ENCODE measurements at regions not wholly inside any gene's neighbourhood (a gene's known extent, or its start where the extent isn't known, plus 50 kb on each side); places are given as distances from the start of the nearest gene placed in this dataset.

DNA sequence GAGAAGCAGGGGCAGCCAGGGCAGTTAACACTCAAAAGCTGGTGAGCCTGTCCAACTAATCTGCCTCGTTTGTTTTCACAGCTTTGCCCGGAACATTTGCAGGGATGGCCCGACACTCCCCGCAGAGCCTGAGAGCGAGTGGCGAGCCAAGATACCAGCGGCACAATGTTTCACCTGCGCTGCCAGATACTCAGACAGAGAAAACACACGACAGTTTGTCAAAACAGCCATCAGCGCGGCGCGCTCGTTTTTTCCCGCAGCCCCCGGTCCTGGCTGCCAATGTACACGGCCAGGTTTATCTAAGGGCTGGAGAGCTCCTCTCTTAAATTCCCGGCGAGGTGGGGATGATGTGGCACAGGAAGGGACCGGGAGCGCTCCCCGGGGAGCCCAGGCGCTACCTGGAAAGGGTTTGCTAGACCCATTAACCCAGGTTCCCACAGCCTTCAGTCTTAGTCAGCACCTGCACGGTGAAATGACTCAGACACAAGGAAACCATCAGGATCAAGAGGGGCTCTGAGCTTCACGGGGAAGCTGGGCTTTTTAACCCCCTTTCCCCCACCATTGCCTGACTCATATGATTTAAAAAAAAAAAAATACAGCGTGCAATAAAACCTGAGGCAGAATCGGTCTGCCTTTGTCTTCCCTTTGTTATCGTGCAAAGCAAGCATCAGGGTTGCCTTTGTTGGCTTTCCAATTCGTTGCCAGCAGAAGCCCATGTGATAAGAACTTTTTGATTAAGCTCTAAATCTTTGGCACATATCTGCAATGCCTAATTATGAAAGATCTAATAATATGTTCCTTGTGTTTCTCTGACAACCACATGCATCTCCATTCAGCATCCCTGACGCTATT is 186.2 kb downstream of the EFNB2 start:
- DNase-seq: no peak

DNA sequence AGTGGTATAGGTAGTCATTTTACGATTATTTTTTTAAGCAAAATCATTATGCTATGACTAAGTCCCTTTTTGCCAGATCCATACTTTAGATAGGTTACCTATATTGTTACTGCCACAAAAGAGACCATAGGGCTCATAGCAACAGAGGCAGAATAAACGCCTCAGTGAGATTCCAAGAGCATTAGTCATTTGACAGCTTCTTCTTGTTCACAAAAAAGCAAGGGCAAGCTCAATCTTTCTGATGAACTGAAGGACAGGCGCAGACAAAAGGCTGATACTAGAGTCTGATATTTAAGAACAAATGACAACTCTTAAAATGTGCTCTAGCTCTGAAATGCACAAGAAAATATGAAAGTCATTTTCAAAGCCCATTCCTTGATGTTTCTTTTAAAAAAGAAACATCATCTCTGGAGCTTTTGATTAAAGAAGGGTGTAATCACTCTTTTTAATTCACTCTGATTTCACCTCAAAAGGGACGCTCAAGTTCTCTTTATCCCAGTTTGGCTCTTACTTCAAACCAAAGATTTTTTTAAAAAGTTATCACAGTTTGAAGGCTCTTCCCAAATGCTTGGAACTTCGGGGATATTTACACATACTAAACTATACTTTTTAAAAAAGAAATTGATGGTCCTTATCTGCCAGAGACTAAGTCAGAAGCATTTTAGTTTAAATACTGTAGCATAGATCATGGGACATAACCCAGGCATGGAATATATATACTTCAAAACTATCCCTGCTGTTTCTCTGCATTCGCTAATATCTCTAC is 187.2 kb downstream of the EFNB2 start:
- no peak for DNase-seq

DNA sequence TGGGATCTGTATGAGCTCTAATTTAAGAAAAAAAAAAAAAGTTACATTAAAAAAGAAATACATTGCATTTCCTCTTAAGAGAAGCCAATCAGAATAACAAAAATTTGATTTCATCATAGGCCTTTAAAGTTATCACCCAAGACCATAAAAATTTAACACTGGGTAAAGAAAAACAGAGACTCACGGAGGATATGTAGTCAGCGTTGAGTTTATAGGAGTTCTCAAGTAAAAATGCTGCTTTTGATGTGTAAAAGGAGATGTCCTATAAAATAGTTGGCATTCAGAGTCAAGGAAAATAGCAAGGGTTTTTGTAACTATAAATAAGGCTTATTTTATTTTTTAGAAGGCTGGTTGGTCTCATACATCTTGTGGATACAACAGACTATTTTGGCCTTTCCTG is 191.1 kb downstream of the EFNB2 start:
- no peak for DNase-seq

DNA sequence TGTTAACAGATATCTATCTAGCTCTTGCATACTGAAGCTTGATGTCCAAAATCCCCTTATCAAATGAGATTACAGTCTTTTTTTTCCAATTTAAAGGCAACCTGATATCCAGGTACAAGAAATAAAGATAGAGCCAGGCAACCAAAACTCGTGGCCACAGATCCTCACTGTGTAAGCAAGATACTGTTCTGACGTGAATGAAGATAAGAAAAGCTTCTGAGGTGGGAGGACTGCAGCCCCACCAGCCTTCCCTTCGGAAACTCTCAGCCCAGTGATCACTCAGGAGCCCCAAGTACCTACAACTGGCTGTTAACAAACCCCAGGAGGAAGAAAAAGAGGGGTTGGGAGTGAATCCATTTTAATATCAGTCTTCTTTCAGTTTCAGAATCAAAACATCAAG is 191.6 kb downstream of the EFNB2 start:
- DNase-seq: no peak

DNA sequence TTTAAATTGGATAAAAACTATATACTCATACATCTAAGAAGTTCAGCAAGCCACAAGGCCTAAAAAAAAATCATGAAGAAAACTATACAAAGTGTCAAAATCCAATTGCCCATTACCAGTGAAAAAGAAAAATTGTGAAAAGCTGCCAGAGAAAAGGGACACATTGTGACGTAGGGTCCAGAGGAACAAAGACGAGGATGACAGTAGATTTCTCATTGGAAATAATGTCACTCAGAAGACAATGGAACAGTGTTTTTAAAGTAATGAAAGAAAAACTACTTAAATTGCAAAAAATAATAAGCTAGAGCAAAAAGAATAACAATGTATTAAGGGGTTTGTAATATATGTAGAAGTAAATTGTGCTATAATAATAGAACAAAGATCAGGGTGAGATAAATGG is 195.2 kb downstream of the EFNB2 start:
- DNase-seq: no peak

DNA sequence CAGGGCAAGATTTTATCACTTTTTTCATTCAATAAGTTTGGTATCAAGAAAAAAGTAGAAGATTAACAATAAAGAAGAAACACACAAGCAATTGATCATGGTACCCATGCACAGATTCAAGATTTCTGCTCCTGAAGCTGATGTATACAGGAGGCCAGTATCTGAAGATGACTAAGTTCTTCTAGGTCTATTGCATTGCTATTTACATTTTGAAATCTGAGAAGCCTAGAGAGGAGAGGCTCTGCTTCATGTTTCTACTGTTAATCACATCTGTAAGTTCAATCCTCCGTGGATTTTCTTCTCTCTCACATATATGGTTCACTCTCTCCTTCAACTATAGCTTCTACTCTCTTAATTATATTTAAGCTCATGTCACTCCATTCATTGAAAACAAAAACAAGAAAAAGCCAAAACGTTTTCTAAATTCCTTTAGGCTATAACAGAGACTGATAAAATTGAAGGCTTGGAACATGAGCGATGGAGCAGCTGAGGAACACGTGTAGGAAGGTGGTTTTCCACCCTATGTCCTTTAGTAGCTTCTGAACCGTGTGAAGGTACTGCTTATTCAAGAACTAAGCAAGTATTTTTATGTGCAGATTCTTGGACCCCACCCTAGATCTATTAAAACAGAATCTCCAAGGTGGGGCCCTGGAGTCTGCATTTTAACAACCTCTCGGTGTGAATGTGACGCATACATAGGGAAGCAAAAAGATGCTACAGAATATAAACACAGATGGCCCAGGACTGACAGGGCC is 198.2 kb downstream of the EFNB2 start:
- no peak for DNase-seq

DNA sequence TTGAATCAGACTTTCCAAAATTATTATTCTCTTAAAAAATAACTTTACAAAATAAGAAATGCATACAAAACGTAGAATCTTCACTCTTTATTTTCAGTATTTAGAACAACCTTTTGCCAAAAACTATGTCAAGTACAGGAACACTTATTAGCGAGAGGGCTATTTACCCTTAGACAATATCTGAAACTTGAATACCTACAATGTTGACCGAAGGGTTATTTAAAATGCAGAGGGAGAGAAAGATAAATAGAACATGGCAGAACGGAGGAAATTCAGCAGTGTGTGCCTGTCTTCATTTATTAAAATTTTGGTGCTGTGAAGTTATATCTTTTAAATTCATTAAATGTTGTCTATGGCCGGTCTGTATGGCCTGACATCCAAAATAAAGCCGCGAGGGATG is 198.8 kb downstream of the EFNB2 start:
- DNase-seq: no peak

DNA sequence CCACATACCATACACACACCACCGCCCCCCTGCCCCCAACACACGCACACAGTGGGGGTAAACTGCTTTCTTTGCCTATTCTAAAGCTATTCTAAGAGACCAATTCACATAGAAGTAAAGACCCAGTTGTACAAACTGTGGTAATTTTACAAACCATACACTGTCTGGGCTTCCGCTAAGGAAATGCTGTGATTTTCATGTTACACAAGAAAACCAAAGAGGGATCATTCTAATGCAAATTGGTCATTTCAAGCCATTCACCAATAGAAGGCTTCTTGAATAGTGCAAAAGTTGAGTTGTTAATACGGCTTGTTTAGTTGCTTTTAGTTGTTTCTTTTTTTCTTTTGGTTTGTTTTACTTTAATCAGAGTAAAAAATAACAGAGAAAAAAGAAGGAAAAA is 202.8 kb downstream of the EFNB2 start:
- no peak for DNase-seq

DNA sequence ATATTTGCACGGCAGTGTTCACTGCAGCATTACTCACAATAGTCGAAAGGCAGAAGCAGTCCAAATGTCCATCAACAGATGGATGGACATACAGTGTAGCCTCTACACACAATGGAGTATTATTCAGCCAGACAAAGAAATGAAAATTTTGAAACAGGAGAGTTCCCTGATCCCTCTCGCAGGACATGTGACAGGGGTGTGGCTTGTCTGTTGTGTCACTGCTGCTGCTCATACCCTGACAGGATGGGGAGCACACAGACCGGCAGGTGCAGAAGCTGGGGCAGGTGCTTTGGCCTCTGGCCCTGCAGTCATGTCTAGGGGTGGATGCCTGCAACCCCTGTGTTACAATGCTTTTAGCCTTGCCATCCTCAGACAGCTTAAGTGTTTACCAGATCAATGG is 204.3 kb downstream of the EFNB2 start:
- no peak for DNase-seq

DNA sequence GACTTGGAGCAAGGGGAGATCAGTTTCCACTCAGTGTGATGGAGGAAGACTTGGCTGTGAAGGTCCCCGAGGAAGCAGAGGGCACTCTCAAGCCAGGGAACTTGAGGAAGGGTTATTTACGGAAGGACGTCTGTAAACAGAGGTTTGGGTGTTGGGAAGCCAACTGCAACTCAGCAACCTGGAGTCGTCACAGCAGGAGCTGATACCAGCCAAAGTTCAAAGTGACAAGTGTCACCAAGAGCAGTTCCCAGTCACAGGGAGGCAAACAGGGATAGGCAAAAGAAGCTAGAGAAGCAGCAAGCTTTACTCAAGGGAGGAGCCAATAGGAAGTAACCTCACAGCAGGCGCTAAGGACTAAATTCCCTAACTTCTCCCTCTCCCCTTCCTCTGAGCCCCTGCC is 205.5 kb downstream of the EFNB2 start:
- no peak for DNase-seq

DNA sequence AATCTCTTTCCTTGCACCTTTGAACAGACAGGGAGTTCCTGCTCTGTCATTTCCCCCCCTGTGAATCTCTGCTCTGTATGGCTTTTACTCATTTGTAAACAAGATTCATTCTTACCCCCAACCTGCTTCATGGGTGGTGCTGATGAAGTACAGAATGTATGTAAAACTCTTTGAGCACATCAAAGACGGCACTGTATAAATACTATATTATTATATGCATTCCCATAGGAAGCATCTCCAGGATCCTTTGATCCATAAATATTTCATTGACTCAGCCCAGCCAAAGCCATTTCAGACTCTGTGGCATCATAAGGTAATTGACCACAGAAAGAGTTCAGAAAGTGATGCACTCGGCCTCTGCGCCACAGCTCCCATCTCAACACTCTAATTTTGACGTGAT is 208.7 kb downstream of the EFNB2 start:
- DNase-seq: no peak

DNA sequence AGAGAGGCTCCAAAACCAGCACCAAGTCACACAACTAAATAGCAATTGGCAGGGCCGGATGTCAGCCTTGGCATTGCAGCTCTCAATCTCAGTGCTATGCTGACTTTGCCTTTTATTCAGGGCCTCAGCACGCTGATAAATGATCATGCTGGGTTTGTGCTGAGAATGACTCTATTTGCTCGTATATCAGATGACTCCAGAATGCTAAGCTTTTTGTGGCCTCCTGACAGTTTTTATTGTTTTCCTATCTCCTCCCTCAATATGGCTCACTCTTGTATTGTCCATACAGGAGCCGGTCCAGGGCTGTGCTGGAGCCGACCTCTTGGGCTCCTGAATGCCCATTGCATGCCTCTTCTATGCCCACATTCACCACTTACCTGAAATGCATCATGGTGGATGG is 211.0 kb downstream of the EFNB2 start:
- DNase-seq: no peak

DNA sequence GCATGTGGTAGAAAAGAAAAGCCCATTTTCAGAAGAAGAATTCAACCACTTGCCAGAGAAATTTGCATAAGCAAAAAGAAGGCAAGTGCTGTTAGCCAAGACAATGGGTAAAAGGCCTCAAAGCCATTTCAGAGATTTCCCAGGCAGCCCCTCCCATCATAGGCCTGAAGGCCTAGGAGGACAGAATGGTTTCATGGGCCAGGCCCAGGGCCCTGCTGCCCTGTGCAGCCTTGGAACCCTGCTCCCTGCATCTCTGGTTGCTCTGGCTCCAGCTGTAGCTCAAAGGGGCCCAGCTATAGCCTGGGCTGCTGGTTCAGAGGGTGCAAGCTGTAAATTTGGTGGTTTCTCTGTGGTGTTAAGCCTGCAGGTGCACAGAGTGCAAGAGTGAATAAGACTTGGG is 212.8 kb downstream of the EFNB2 start:
- no peak for DNase-seq

DNA sequence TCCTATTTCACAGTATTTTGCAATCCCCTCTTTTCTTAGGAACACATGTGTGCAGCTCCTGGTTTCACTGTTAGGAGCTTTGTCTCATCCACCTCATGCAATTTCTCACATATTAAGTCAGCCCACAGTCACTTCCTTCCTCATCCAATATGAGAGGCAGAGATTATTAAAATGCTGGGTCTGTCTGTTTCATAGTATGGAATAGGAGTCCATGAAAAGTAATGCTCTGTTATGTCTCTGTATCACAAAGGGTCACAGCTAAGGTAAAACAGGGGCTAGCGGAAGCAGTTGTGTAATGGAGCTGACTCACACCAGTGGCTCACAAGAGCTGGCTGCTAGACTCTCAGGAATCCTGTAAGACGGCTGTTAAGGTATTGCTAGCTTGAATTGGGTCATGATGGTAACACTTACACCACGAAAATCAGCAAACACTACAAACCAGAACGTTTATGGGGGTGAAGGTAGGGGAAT is 216.5 kb downstream of the EFNB2 start:
- no peak for DNase-seq

DNA sequence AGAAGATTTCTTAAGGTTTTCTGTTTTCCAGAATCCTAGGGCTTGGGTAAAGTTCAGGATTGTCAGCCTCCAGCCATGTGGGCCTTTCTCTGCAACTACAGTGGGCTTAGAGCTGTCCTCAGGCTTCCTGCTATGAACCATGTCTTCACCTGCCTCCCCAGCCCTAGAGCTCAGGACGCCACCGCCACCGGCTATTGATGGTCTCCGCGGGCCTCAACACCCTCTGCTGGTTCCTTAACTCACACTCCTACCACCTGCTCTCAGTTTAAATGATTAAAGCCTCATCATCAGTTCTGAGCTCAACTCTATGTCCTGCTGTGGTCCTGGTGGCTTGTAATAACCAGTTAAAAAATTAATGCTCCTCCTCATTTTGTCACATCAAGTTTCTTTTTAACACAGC is 221.0 kb downstream of the EFNB2 start:
- DNase-seq: no peak

DNA sequence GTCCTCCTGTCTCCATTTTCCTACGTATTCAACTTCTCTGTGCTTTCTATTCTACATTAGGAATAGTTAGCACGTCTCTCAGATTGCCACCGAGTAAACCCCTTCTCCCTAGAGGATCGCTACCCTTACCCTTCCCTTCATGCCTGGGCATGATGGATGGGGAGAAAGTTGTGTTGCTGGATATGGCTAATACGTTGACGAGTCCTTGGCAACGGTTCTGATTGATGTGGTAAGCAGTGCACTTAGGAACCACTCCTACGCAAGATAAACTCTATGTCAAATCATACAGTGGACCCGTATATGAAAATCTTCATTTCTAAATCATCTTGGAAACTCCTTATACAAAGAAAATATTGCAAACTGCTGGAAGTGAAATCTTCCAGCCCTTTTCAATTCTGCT is 224.5 kb downstream of the EFNB2 start:
- DNase-seq: no peak

DNA sequence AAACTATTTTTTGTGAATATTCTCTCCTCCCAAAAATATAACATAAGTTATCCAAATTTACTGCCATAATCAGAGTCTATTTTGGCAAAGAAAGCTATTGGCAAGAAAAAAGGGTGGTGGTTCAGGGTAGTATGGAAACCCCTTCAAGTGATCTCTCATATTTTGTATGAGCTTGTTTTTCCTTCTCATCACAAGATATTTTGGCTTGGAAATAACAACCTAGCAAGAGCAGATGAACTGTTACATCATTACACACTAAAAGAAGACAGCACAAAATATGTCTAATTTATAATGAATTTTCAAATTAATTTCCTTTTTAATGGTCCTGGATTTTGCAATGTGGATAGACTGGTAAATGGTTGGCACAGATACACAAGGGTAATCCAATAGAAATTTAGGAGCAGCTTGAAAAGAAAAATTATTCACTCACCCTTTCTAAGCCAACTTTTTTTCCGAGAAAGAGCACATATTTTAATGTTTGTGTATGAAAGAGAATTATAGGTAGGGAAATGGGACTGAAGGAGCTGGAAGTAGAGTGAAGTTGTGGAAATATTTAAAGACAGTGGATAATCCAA is 225.1 kb downstream of the EFNB2 start:
- DNase-seq: no peak

DNA sequence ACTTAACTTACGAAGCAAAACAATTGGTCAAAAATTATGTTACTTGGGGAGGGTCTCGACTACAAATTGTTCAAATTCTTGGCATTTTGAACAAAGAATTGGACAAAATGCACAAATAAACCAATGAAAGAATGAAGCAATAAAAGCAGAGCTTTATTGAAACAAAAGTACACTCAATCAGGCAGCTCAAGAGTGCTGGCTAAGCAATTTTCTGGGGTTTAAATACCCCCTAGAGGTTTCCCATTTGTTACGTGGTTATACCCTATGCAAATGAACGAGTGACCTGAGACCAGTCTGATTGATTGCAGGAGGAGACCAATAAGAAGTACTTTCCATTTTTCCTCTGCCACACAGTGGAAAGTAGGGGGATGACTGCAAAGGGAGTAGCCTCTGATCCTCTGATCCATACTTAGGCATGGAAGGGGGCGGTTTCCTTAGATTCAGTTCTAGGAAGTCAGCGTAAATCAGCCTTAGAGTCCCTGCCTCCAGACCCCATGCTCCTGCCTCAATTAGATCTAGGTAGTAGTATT is 228.6 kb downstream of the EFNB2 start:
- no peak for DNase-seq

DNA sequence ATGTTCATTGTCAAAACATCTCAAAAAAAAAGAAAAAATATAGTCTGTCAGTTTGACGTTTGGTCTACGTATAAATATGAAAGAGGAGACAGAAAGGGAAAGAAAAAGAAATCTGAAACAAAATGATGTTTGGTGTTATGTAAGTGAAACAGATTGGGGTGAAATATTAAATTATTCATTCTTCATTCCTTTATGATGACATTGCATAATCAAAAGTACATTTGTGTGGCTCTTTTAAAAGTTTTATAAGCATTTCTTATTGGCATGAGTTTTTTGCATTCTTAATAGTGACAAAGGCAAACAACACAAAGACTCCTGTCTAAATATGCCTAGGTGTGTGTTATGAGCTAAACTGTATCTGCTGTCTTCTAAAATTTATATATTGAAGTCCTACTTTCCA is 232.6 kb downstream of the EFNB2 start:
- DNase-seq: no peak

DNA sequence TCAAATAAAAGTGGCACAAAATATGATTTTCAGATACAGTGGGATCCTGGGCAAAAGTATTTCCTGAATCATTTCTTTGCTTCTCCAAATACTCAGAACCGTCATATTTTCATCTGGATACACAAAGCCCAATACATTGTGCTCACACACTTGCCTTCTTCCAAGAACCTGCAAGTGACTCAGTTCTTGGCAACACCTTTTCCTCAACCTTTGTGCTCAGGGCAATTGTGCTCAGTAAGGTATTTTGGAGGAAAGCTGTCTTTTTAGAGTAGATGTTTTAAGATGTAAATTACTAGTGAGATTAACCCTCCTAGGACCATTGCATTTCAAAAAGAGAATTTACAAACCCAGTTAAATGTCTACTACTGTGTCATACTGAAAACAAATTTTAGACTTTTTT is 233.5 kb downstream of the EFNB2 start:
- DNase-seq: no peak

DNA sequence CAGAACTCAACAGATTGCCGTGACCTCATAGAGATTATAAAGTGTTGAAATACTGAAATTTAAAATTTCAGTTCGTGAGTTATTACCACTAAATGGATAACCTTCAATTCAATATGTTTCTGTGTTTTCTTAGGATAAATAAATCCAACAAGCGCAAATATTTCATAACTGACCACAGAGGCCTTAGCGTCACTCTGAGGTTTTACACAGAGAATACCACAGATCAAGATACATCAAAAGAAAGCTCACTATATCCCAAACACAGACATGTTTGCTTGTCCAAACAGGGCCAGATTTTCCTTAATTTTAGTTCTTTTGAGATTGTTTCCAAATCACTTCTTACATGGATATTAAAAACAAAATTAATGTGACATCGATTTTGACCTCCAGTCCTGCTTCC is 235.8 kb downstream of the EFNB2 start:
- no peak for DNase-seq

DNA sequence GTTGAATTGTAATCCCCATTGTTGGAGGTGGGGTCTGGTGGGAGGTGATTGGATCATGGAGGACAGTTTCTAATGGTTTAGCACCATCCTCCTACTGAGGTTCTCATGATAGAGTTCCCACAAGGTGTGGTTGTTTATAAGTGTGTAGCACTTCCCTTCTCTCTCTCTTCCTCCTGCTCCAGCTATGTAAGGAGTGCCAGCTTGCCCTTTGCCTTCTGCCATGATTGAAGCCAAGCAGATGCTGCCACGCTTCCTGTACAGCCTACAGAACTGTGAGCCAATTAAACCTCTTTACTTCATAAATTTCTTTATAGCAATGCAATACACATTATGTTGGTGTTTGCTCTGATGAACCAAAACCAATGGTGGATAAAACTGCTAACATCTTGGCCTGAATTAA is 238.2 kb downstream of the EFNB2 start:
- DNase-seq: no peak

DNA sequence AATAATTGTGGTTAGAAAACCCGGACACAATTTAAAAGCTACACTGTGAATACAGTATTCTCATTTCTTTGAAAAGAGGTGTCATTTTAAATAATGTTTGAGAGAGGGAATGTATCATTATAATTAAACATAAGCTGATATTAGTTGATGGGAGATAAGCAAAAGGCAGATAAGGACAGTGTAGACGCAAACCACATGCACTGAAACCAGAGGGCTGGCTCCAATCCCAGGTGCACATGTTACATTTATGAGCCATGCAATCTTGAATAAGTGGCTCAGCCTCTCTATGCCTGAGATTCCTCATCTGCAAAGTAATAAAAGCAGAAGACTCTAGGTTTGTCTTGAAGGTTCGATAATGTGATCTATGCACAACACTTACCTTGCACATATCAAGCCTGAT is 238.7 kb downstream of the EFNB2 start:
- no peak for DNase-seq
